ENCODE measurements at regions not wholly inside any gene's neighbourhood (a gene's known extent, or its start where the extent isn't known, plus 50 kb on each side); places are given as distances from the start of the nearest gene placed in this dataset.

DNA sequence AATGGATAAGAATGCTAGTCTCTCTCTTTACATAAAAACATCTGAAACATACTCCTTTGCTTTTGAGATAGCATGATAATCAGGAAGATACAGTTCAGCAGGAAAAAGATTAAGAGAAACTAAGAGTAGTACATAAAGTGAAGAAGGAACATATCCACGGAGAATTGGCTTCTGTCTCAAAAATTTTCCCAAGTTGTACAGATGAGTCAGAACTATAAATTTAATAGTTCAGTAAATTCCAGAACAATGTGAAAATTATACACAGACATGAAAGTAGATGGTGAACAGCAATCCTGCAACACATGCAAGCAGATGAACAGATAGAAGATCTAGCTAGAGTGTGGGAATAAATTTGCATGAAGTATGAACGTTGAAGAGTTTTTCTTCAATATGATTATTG is 691.4 kb upstream of the RIOK2 start:
- Histone ChIP-seq H3K4me1 (ENCODE audit: control insufficient read depth in 1 of 2, insufficient read depth in 2 of 2, low read length in 2 of 2) (no peaks in the 10 kb centered on the region), H3K27ac (ENCODE audit: low read depth, low read length) (no peak overlapping the region), H3K9ac (ENCODE audit: low read depth in 1 of 2, low read length in 2 of 2) (no peak overlapping the region), H3K27me3 (ENCODE audit: control insufficient read depth in 1 of 2, insufficient read depth in 2 of 2, low read length in 2 of 2) (no peaks in the 10 kb centered on the region), H3K4me3 (ENCODE audit: low read depth in 1 of 2, low read length in 2 of 2) (no peak overlapping the region), H3K9me3 (ENCODE audit: control insufficient read depth in 1 of 2, low read length in 2 of 2) (peaks cover 0 to 6% of the 10 kb centered on the region in 2 donors), H3K36me3 (ENCODE audit: control insufficient read depth in 1 of 2, insufficient read depth in 2 of 2, low read length in 2 of 2) (no peaks in the 10 kb centered on the region)

- no peak overlapping the region for H3K9ac ChIP-seq (ENCODE audit: low read depth in 1 of 2, low read length in 2 of 2)
- H3K27me3 ChIP-seq (ENCODE audit: control insufficient read depth in 1 of 2, insufficient read depth in 2 of 2, low read length in 2 of 2) = no peaks in the 10 kb centered on the region
- no peaks in the 10 kb centered on the region for H3K4me1 ChIP-seq (ENCODE audit: control insufficient read depth in 1 of 2, insufficient read depth in 2 of 2, low read length in 2 of 2)
- no peak overlapping the region for H3K4me3 ChIP-seq (ENCODE audit: low read depth in 1 of 2, low read length in 2 of 2)
- H3K9me3 ChIP-seq (ENCODE audit: control insufficient read depth in 1 of 2, low read length in 2 of 2) = no peaks in the 10 kb centered on the region
- H3K36me3 ChIP-seq (ENCODE audit: control insufficient read depth in 1 of 2, insufficient read depth in 2 of 2, low read length in 2 of 2) = no peaks in the 10 kb centered on the region
- H3K27ac ChIP-seq (ENCODE audit: low read depth, low read length) = no peak overlapping the region
These were observed 693.2 kb upstream of the RIOK2 start for GRCh38 chr5:97876272-97876671.

DNA sequence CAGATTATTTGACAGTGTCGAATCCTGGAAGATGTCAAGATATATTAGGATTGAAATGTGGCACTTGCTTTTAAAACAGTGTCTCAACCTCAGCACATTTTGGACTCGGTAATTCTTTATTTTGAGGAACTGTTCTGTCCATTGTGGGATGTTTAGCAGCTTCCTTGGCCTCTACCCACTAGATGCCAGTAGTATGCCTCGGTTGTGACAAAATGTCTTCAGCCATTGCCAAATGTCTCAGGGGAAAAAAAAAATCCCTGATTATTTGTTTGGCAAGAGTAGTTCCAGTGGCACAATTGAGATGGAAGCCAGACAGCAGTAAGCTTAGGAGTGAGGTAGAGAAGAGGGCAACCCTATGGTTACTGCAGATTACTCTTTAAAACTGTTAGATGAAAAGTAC is 694.5 kb upstream of the RIOK2 start:
- Histone ChIP-seq H3K27ac (ENCODE audit: low read depth, low read length) (no peak overlapping the region), H3K9ac (ENCODE audit: low read depth in 1 of 2, low read length in 2 of 2) (no peak overlapping the region), H3K4me1 (ENCODE audit: control insufficient read depth in 1 of 2, insufficient read depth in 2 of 2, low read length in 2 of 2) (no peaks in the 10 kb centered on the region), H3K27me3 (ENCODE audit: control insufficient read depth in 1 of 2, insufficient read depth in 2 of 2, low read length in 2 of 2) (no peaks in the 10 kb centered on the region), H3K4me3 (ENCODE audit: low read depth in 1 of 2, low read length in 2 of 2) (no peak overlapping the region), H3K9me3 (ENCODE audit: control insufficient read depth in 1 of 2, low read length in 2 of 2) (no peaks in the 10 kb centered on the region), H3K36me3 (ENCODE audit: control insufficient read depth in 1 of 2, insufficient read depth in 2 of 2, low read length in 2 of 2) (no peaks in the 10 kb centered on the region)

DNA sequence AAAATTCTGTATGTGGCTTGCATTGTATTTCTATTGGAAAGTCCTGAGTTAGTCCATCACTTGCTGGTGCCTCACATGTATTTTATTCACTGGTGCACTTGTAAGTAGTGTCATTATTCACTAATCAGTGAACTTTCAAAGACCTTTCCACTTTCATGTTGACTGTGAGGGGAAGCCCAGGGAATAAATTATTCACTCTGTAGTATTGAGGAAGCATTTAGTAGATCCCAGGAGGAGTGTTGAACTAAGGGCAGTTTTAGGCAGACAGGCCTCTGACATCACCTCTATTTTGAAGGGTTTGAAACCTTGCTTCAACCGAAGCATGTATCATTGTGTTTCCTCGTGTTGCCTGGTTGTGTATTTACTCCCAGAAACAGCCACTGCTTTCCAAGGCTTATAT is 705.4 kb upstream of the RIOK2 start:
- Histone ChIP-seq H3K9ac (ENCODE audit: low read depth in 1 of 2, low read length in 2 of 2) (no peak overlapping the region), H3K27me3 (ENCODE audit: control insufficient read depth in 1 of 2, insufficient read depth in 2 of 2, low read length in 2 of 2) (no peaks in the 10 kb centered on the region), H3K9me3 (ENCODE audit: control insufficient read depth in 1 of 2, low read length in 2 of 2) (no peaks in the 10 kb centered on the region), H3K4me1 (ENCODE audit: control insufficient read depth in 1 of 2, insufficient read depth in 2 of 2, low read length in 2 of 2) (no peaks in the 10 kb centered on the region), H3K27ac (ENCODE audit: low read depth, low read length) (no peak overlapping the region), H3K36me3 (ENCODE audit: control insufficient read depth in 1 of 2, insufficient read depth in 2 of 2, low read length in 2 of 2) (no peaks in the 10 kb centered on the region), H3K4me3 (ENCODE audit: low read depth in 1 of 2, low read length in 2 of 2) (no peak overlapping the region)

- H3K27ac ChIP-seq (ENCODE audit: low read depth, low read length) = no peak overlapping the region
- H3K9me3 ChIP-seq (ENCODE audit: control insufficient read depth in 1 of 2, low read length in 2 of 2) = no peaks in the 10 kb centered on the region
- H3K9ac ChIP-seq (ENCODE audit: low read depth in 1 of 2, low read length in 2 of 2) = no peak overlapping the region
- H3K36me3 ChIP-seq (ENCODE audit: control insufficient read depth in 1 of 2, insufficient read depth in 2 of 2, low read length in 2 of 2) = no peaks in the 10 kb centered on the region
- H3K4me3 ChIP-seq (ENCODE audit: low read depth in 1 of 2, low read length in 2 of 2) = no peak overlapping the region
- H3K4me1 ChIP-seq (ENCODE audit: control insufficient read depth in 1 of 2, insufficient read depth in 2 of 2, low read length in 2 of 2) = no peaks in the 10 kb centered on the region
- H3K27me3 ChIP-seq (ENCODE audit: control insufficient read depth in 1 of 2, insufficient read depth in 2 of 2, low read length in 2 of 2) = no peaks in the 10 kb centered on the region
These were observed 708.9 kb upstream of the RIOK2 start for GRCh38 chr5:97891971-97892370.

DNA sequence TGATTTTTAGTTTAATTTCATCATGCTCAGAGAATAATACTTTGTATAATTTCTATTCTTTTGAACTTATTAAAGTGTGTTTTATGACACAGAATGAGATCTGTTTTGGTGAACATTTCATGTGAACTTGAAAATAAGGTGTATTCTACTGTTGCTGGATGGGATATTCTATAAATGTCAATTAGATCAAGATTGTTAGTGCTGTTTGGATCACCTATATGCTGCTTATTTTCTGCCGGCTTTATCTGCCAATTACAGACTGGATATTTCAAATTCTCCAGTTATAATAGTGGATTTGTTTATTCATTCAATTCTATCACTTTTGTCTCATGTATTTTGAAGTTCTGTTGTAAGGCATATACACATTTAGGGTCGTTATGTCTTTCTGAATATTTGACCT is 720.7 kb upstream of the RIOK2 start:
- Histone ChIP-seq H3K9me3 (ENCODE audit: control insufficient read depth in 1 of 2, low read length in 2 of 2) (peaks cover 11 to 20% of the 10 kb centered on the region in 2 donors), H3K36me3 (ENCODE audit: control insufficient read depth in 1 of 2, insufficient read depth in 2 of 2, low read length in 2 of 2) (no peaks in the 10 kb centered on the region), H3K27ac (ENCODE audit: low read depth, low read length) (no peak overlapping the region), H3K27me3 (ENCODE audit: control insufficient read depth in 1 of 2, insufficient read depth in 2 of 2, low read length in 2 of 2) (no peaks in the 10 kb centered on the region), H3K4me1 (ENCODE audit: control insufficient read depth in 1 of 2, insufficient read depth in 2 of 2, low read length in 2 of 2) (peaks cover 0 to 4% of the 10 kb centered on the region in 2 donors), H3K9ac (ENCODE audit: low read depth in 1 of 2, low read length in 2 of 2) (no peak overlapping the region), H3K4me3 (ENCODE audit: low read depth in 1 of 2, low read length in 2 of 2) (no peak overlapping the region)

- no peak overlapping the region for H3K4me3 ChIP-seq (ENCODE audit: low read depth in 1 of 2, low read length in 2 of 2)
- H3K27ac ChIP-seq (ENCODE audit: low read depth, low read length) = no peak overlapping the region
- no peak overlapping the region for H3K9ac ChIP-seq (ENCODE audit: low read depth in 1 of 2, low read length in 2 of 2)
- no peaks in the 10 kb centered on the region for H3K27me3 ChIP-seq (ENCODE audit: control insufficient read depth in 1 of 2, insufficient read depth in 2 of 2, low read length in 2 of 2)
- peaks cover 0 to 4% of the 10 kb centered on the region in 2 donors for H3K4me1 ChIP-seq (ENCODE audit: control insufficient read depth in 1 of 2, insufficient read depth in 2 of 2, low read length in 2 of 2)
- H3K36me3 ChIP-seq (ENCODE audit: control insufficient read depth in 1 of 2, insufficient read depth in 2 of 2, low read length in 2 of 2) = no peaks in the 10 kb centered on the region
- H3K9me3 ChIP-seq (ENCODE audit: control insufficient read depth in 1 of 2, low read length in 2 of 2) = peaks cover 11 to 20% of the 10 kb centered on the region in 2 donors
These were observed 723.1 kb upstream of the RIOK2 start for GRCh38 chr5:97906135-97906534.

- no peak overlapping the region for H3K9ac ChIP-seq (ENCODE audit: low read depth in 1 of 2, low read length in 2 of 2)
- no peaks in the 10 kb centered on the region for H3K36me3 ChIP-seq (ENCODE audit: control insufficient read depth in 1 of 2, insufficient read depth in 2 of 2, low read length in 2 of 2)
- H3K9me3 ChIP-seq (ENCODE audit: control insufficient read depth in 1 of 2, low read length in 2 of 2) = peaks cover 11 to 19% of the 10 kb centered on the region in 2 donors
- H3K4me1 ChIP-seq (ENCODE audit: control insufficient read depth in 1 of 2, insufficient read depth in 2 of 2, low read length in 2 of 2) = peaks cover 4 to 8% of the 10 kb centered on the region in 2 donors
- no peak overlapping the region for H3K4me3 ChIP-seq (ENCODE audit: low read depth in 1 of 2, low read length in 2 of 2)
- H3K27ac ChIP-seq (ENCODE audit: low read depth, low read length) = no peak overlapping the region
- no peaks in the 10 kb centered on the region for H3K27me3 ChIP-seq (ENCODE audit: control insufficient read depth in 1 of 2, insufficient read depth in 2 of 2, low read length in 2 of 2)
These were observed 724.8 kb upstream of the RIOK2 start for GRCh38 chr5:97907646-97908400.

DNA sequence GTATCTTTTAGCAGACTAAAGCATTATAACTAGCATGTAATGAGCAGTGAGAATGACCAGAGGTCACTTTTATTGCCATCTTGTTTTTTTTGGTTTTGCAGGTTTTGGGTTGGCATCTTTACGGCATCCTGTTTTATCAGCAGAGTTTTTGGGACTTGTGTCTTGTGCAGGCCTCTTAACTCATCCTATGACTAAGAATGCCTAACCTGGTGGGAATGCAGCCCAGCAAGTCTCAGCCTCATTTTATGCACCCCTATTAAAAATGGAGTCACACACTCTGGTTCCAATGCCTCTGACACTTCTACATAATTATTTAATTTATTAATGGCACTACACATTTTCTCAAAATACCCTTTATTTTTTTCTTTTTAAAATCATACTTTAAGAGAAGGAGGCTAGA is 726.5 kb upstream of the RIOK2 start:
- H3K36me3 ChIP-seq (ENCODE audit: control insufficient read depth in 1 of 2, insufficient read depth in 2 of 2, low read length in 2 of 2) = no peaks in the 10 kb centered on the region
- no peak overlapping the region for H3K4me3 ChIP-seq (ENCODE audit: low read depth in 1 of 2, low read length in 2 of 2)
- H3K4me1 ChIP-seq (ENCODE audit: control insufficient read depth in 1 of 2, insufficient read depth in 2 of 2, low read length in 2 of 2) = peaks cover 4 to 11% of the 10 kb centered on the region in 2 donors
- H3K9me3 ChIP-seq (ENCODE audit: control insufficient read depth in 1 of 2, low read length in 2 of 2) = peaks cover under 1 to 5% of the 10 kb centered on the region in 2 donors
- H3K9ac ChIP-seq (ENCODE audit: low read depth in 1 of 2, low read length in 2 of 2) = no peak overlapping the region
- no peak overlapping the region for H3K27ac ChIP-seq (ENCODE audit: low read depth, low read length)
- H3K27me3 ChIP-seq (ENCODE audit: control insufficient read depth in 1 of 2, insufficient read depth in 2 of 2, low read length in 2 of 2) = no peaks in the 10 kb centered on the region

GRCh38 chr5:97914483-97914882 is 731.4 kb upstream of the RIOK2 start:
- H3K4me1 ChIP-seq (ENCODE audit: control insufficient read depth in 1 of 2, insufficient read depth in 2 of 2, low read length in 2 of 2) = peaks cover 0 to 19% of the 10 kb centered on the region in 2 donors
- H3K9me3 ChIP-seq (ENCODE audit: control insufficient read depth in 1 of 2, low read length in 2 of 2) = no peaks in the 10 kb centered on the region
- no peak overlapping the region for H3K27ac ChIP-seq (ENCODE audit: low read depth, low read length)
- no peaks in the 10 kb centered on the region for H3K27me3 ChIP-seq (ENCODE audit: control insufficient read depth in 1 of 2, insufficient read depth in 2 of 2, low read length in 2 of 2)
- H3K4me3 ChIP-seq (ENCODE audit: low read depth in 1 of 2, low read length in 2 of 2) = no peak overlapping the region
- no peak overlapping the region for H3K9ac ChIP-seq (ENCODE audit: low read depth in 1 of 2, low read length in 2 of 2)
- no peaks in the 10 kb centered on the region for H3K36me3 ChIP-seq (ENCODE audit: control insufficient read depth in 1 of 2, insufficient read depth in 2 of 2, low read length in 2 of 2)

Measured in duodenal mucosa (tissue), 2 donors.